Epithelial cell of esophagus (primary cell): ENCODE measurements at regions not wholly inside any gene's neighbourhood (a gene's known extent, or its start where the extent isn't known, plus 50 kb on each side); places are given as distances from the start of the nearest gene placed in this dataset.
A peak's percentile ranks its signal among the peaks of the same experiment; 100 is the strongest.

Experiments used
- DNase-seq: peaks from one replicate; pipeline ENCODE4 v3.0.0; 2010; ENCODE audit warnings: low read depth
- H3K4me3 ChIP-seq: 2 replicates; pipeline ENCODE4 v1.5.1; 2011; ENCODE audit warnings: mild to moderate bottlenecking, low read length, control low read depth
- TF ChIP-seq, protein P1 (sequence below): IDR thresholded peaks from 2 replicates; pipeline ENCODE4 v1.5.1; 2011; ENCODE audit warnings: low read depth, mild to moderate bottlenecking, low read length, control low read depth, inconsistent platforms; ENCODE audit not compliant: insufficient read depth; ENCODE audit errors: missing control alignments

DNA sequence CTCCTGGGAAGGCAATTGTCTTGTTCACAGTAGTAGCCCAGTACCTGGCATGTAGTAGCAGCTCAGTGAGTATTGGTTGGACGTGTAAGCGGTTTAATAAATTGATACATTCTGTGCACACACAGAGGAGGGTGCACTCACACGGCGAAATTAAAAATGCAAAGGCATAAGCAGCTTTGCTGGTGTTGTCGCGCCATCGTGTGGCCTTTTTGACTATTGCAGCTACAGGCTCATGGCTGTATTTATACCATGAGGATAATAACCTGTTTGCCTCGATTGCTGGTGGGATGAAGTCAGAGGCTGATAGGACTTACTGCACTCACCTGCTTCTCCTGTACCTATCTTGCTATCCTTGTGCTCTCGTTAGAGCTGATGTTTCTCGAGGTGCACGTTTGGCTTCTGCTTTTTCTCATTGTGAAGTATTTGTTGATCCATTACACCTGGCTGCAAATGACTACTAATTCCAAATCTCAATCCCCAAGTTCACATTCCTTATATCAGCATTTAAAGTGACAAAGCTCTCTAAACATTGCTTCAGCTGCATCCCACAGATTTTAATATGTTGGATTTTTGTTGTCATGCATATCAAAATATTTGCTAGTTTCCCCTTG, 61.5 kb downstream of the TBXT start:
- peak; percentile 67 for DNase-seq
- TF ChIP-seq, protein P1, sequence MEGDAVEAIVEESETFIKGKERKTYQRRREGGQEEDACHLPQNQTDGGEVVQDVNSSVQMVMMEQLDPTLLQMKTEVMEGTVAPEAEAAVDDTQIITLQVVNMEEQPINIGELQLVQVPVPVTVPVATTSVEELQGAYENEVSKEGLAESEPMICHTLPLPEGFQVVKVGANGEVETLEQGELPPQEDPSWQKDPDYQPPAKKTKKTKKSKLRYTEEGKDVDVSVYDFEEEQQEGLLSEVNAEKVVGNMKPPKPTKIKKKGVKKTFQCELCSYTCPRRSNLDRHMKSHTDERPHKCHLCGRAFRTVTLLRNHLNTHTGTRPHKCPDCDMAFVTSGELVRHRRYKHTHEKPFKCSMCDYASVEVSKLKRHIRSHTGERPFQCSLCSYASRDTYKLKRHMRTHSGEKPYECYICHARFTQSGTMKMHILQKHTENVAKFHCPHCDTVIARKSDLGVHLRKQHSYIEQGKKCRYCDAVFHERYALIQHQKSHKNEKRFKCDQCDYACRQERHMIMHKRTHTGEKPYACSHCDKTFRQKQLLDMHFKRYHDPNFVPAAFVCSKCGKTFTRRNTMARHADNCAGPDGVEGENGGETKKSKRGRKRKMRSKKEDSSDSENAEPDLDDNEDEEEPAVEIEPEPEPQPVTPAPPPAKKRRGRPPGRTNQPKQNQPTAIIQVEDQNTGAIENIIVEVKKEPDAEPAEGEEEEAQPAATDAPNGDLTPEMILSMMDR: peak; percentile 80
- no peak overlapping the region for H3K4me3 ChIP-seq

DNA sequence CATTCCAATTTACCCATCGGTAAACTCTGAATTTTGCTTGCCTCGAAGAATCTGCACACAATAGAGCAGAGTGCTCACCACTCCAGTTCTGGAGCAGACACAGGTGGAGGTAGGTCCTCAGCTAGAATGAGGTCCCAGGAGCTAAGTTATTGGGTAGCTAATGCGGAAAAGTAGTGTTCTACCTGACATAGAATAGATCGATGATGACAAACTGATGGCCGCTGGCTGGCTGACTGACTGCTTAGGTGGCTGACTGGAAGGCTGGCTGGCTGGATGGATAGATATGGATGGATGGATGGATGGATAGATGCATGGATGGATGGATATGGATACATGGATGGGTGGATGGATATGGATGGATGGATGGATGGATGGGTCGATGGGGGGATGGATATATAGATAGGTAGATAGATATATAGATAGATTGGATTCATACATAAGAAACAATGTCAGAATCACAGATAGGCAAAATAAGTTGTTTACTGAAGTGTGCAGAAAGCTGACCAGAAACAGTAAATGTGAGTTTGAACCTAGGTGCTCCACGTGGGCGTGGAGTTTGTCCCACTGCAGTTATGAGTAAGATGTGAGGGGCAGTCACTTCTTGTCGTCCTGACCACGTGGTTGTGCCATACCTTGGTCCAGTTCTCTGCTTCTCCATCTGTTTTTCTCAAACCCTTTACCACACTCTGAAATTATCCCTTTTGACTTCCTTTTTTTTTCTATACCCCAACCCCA, 62.1 kb downstream of the TBXT start:
- no peak overlapping the region for H3K4me3 ChIP-seq
- TF ChIP-seq, protein P1: no peak
- DNase-seq: no peak

DNA sequence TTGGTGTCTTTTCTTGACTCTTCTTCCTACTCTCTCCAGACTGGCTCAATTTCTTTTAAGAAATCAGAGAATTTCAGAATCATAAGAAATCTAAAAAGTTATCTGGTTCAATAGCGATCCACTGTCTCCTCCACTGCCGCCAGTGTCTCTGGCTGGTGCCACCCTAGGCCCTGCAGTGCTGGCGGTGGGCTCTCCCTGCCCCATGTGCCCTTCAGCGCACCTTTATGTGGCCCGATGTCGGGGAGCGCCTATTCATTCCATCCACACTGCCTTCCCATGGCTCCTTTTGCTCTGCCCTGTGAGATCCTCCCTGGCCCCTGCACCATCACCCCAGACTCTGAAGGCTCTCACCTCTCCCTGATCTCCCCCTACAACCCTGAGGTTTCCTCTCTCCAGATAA, 62.8 kb downstream of the TBXT start:
- TF ChIP-seq, protein P1: no peak
- DNase-seq: no peak
- no peak overlapping the region for H3K4me3 ChIP-seq

DNA sequence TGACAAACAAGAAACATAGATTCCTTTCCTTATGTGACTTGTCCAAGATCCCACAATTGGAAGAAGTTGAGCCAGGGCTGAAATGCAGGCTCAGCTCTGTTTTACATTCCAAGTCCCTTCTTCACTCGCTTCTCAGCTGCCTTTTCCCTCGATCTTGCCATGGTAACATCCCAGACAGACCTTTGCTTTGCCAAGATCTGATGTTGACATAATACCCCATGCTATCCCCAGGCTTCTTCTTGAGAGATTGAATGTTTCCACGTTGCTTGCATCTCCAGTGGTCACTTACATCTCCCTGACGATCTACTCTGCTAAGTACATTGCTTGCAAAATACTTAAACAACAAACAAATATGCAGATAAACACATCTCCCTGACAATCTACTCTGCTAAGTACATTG, 63.5 kb downstream of the TBXT start:
- no peak for DNase-seq
- TF ChIP-seq, protein P1: no peak
- H3K4me3 ChIP-seq: no peak overlapping the region

DNA sequence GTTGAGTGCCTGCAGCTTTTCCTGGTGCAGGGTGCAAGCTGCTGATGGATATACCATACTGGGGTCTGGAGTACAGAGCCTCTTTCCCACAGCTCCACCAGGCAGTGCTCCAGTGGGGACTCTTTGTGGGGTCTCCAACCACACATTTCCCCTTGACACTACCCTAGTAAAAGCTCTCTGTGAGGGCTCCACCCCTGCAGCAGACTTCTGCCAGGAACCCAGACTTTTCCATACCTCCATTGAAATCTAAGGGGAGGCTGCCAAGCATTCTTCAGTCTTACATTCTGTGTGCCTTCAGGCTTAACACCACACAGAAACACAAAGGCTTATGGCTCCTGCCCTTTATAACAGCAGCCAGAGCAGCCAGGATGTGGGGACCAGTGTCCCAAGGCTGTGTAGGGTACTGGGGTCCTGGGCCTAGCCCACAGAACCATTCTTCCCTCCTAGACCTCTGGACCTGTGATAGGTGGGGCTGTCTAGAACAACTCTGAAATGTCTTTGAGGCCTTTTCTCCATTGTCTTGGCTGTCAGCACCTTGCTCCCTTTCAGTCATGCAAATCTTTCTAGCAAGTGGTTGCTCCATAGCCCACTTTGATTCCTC, 65.7 kb downstream of the TBXT start:
- TF ChIP-seq, protein P1: no peak
- DNase-seq: no peak
- no peak overlapping the region for H3K4me3 ChIP-seq

DNA sequence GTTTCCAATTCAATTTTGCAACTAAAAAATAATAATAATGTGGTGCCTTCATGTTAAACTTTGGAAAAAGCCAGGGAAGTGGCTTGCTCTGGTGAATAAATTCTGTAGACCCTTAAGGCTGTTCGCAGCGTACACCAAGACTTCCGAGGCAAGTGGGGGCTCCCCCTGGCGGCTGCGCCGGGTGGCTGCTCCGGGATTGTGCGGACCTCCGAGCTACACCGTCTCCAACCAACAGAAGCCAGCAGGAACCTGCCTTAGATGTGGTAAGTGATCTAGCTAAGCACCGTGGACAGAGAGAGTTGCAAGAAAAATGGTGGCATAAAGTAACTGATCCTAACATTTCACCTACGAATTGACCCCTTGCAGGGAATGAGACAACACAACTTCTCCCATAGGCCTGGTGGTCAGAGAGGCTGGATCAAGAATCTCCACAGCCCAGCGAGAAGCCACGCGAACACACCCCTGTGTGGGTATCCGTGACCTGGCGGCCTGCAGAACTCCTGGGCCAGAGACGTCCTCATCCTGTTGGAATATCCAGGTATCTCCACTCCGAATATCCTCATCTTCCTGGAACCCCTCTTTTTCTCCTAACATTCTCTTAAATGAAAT, 69.6 kb downstream of the TBXT start:
- H3K4me3 ChIP-seq: no peak overlapping the region

More for the DNA sequence above, 69.6 kb downstream of the TBXT start:
- TF ChIP-seq, protein P1: peak; percentile 61
- DNase-seq: peak; percentile 52
